Liver (tissue), 3 donors: ENCODE measurements at regions not wholly inside any gene's neighbourhood (a gene's known extent, or its start where the extent isn't known, plus 50 kb on each side); places are given as distances from the start of the nearest gene placed in this dataset.
"Not testable (repeated sequence)": the region's sequence is repeated elsewhere in the genome, so short reads cannot be mapped to it uniquely, and the experiment has no call there.

ENCODE experiments used
- CTCF ChIP-seq: fragments of 150-350 bp; IDR thresholded peaks from 2 replicates; pipeline ENCODE4 v1.5.1; 2017; ENCODE audit warnings: improper control_type of control experiment, low read depth, low read length; ENCODE audit not compliant: missing input control
- EGR1 ChIP-seq, 2 donors: IDR thresholded peaks; 2 replicates each; pipeline ENCODE4 v1.6.1; 2016 to 2018; ENCODE audit warnings: antibody characterized with exemption in 2 of 2, low read depth in 2 of 2
- FOXA1 ChIP-seq: IDR thresholded peaks from 2 replicates; pipeline ENCODE4 v1.6.1; 2016; ENCODE audit warnings: antibody characterized with exemption
- JUND ChIP-seq, 2 donors: IDR thresholded peaks; 2 replicates each; pipeline ENCODE4 v1.6.1; 2016; ENCODE audit warnings: antibody characterized with exemption in 2 of 2
- MAX ChIP-seq: IDR thresholded peaks from 2 replicates; pipeline ENCODE4 v1.6.1; 2016; ENCODE audit warnings: antibody characterized with exemption
- RAD21 ChIP-seq, 2 donors: IDR thresholded peaks; 2 replicates each; pipeline ENCODE4 v1.6.1; 2016; ENCODE audit warnings: antibody characterized with exemption in 2 of 2, mild to moderate bottlenecking in 2 of 2
- REST ChIP-seq: IDR thresholded peaks from 2 replicates; pipeline ENCODE4 v1.6.1; 2016; ENCODE audit warnings: antibody characterized with exemption, mild to moderate bottlenecking
- SP1 ChIP-seq: IDR thresholded peaks from 2 replicates; pipeline ENCODE4 v1.6.1; 2018; ENCODE audit warnings: antibody characterized with exemption, mild to moderate bottlenecking
- TAF1 ChIP-seq: conservative IDR thresholded peaks from 2 replicates; pipeline ENCODE4 v1.6.1; 2016; ENCODE audit warnings: antibody characterized with exemption, mild to moderate bottlenecking
- donor health status: healthy.
- donor health status: healthy.

GRCh38 chr7:6939896-6940295 is 113.8 kb upstream of the CCZ1B start:
- not testable (repeated sequence) for TF ChIP-seq SP1; JUND (IDR thresholded peaks at IDR 0.05); RAD21 (IDR thresholded peaks at IDR 0.05); EGR1 (IDR thresholded peaks at IDR 0.05; ENCODE audit: low read depth in 2 of 2); CTCF; REST; FOXA1; MAX; TAF1
